ENCODE measurements at regions not wholly inside any gene's neighbourhood (a gene's known extent, or its start where the extent isn't known, plus 50 kb on each side); places are given as distances from the start of the nearest gene placed in this dataset.

- TF ChIP-seq, protein P1, sequence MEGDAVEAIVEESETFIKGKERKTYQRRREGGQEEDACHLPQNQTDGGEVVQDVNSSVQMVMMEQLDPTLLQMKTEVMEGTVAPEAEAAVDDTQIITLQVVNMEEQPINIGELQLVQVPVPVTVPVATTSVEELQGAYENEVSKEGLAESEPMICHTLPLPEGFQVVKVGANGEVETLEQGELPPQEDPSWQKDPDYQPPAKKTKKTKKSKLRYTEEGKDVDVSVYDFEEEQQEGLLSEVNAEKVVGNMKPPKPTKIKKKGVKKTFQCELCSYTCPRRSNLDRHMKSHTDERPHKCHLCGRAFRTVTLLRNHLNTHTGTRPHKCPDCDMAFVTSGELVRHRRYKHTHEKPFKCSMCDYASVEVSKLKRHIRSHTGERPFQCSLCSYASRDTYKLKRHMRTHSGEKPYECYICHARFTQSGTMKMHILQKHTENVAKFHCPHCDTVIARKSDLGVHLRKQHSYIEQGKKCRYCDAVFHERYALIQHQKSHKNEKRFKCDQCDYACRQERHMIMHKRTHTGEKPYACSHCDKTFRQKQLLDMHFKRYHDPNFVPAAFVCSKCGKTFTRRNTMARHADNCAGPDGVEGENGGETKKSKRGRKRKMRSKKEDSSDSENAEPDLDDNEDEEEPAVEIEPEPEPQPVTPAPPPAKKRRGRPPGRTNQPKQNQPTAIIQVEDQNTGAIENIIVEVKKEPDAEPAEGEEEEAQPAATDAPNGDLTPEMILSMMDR (IDR thresholded peaks at IDR 0.05): no peak
- TF ChIP-seq ZFX (IDR thresholded peaks at IDR 0.05; ENCODE audit: borderline replicate concordance): no peak
These were observed 633.1 kb upstream of the CITED2 start for GRCh38 chr6:140007525-140007924.
